ENCODE measurements at regions not wholly inside any gene's neighbourhood (a gene's known extent, or its start where the extent isn't known, plus 50 kb on each side); places are given as distances from the start of the nearest gene placed in this dataset.

DNA sequence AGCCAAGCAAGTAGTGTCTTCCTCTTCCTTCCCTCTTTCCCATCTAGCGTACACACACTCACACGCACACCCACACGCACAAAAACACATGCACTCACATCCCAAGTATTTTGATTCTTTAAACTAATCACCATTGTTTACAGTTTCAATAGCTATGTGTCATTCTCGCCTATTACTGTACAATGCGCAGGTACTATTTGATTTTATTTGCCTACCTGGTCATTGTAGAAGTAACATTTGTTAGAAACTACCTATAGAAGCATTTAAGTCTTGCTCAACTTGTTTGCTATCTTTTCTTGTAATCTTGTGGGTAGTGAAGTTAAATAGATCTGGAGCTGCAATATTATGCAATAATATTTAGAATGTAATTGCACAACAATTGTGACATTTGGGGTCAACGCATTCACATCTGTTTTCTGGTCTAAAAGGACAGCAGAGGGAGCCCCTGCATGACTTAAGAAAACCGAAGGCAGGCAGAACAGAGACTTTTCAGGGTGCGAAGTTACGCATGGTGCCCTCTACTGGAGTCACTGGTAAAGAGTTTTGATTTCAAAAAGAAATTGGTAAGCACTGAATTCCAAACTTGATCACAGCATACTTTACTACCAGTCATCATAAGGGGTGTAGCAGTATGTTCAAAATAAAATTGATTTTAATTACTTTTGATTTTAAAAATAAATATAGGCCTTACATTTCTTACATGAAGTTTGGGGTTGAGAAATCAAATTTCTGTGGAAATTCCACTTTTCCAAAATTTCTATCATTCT is 503.3 kb upstream of the FAM241A start (continued):
- TF ChIP-seq MAFK (IDR thresholded peaks at IDR 0.05; ENCODE audit: low read depth, low read length) (peak; percentile 38; the same call in 1 of the 2 replicates), RXRA (IDR thresholded peaks at IDR 0.05; ENCODE audit: insufficient read depth, low read depth, low read length) (no peak), KDM1A (IDR thresholded peaks at IDR 0.05; ENCODE audit: borderline replicate concordance, low read length) (no peak)
